H1 (cell line): ENCODE measurements at regions not wholly inside any gene's neighbourhood (a gene's known extent, or its start where the extent isn't known, plus 50 kb on each side); places are given as distances from the start of the nearest gene placed in this dataset.
"Not testable (repeated sequence)": the region's sequence is repeated elsewhere in the genome, so short reads cannot be mapped to it uniquely, and the experiment has no call there.

Source experiments
- CTCF ChIA-PET: fragments of 300-600 bp; sonication (Branson Sonifier 250); formaldehyde crosslinking; loops from one replicate; lab custom pipeline; 2021; ENCODE audit not compliant: partially characterized antibody; lab: Charles Lee
- POLR2A ChIA-PET: fragments of 300-600 bp; sonication (Branson Sonifier 250); formaldehyde crosslinking; loops from one replicate; lab custom pipeline; 2021; ENCODE audit warnings: inconsistent platforms; ENCODE audit not compliant: partially characterized antibody; lab: Charles Lee
- DNase-seq, 2 experiments: peaks; one replicate each; pipeline versions ENCODE4 v3.0.0 to v3.0.0-alpha.2; 2010 to 2022; ENCODE audit warnings: low spot score in 2 of 2, low read depth in 1 of 2, mixed read lengths in 1 of 2
- FAIRE-seq: peaks from 2 replicates; lab custom pipeline; 2011; peaks lifted over from hg19 to GRCh38; lab: Jason Lieb, UNC
- H2AFZ ChIP-seq: 2 replicates; pipeline ENCODE4 v1.8.1; 2012; ENCODE audit warnings: low read length, inconsistent platforms
- H2AK5ac ChIP-seq: 2 replicates; pipeline ENCODE4 v1.6.1; 2013; ENCODE audit warnings: low read depth, low read length
- H2BK120ac ChIP-seq: replicated peaks from 2 replicates; pipeline ENCODE3; 2013; ENCODE audit warnings: low read depth, low read length, inconsistent platforms
- H2BK12ac ChIP-seq: 2 replicates; pipeline ENCODE4 v1.6.1; 2013; ENCODE audit warnings: low read depth, low read length
- H2BK15ac ChIP-seq: 2 replicates; pipeline ENCODE4 v1.6.1; 2013; ENCODE audit warnings: low read length
- H2BK20ac ChIP-seq: 2 replicates; pipeline ENCODE4 v1.6.1; 2013; ENCODE audit warnings: low read length
- H2BK5ac ChIP-seq: 2 replicates; pipeline ENCODE4 v1.6.1; 2013; ENCODE audit warnings: low read depth, low read length
- H3K14ac ChIP-seq: 2 replicates; pipeline ENCODE4 v1.6.1; 2013; ENCODE audit warnings: inconsistent platforms; ENCODE audit not compliant: insufficient read length
- H3K18ac ChIP-seq: 2 replicates; pipeline ENCODE4 v1.6.1; 2013; ENCODE audit warnings: low read length; ENCODE audit errors: extremely low read depth
- H3K23ac ChIP-seq: 2 replicates; pipeline ENCODE4 v1.6.1; 2013; ENCODE audit warnings: inconsistent platforms; ENCODE audit not compliant: insufficient read length
- H3K23me2 ChIP-seq: 2 replicates; pipeline ENCODE4 v1.6.1; 2013; ENCODE audit warnings: low read depth, low read length
- H3K27ac ChIP-seq: 2 replicates; pipeline ENCODE4 v1.6.1; 2011; ENCODE audit warnings: low read depth, low read length, inconsistent platforms
- H3K27me3 ChIP-seq, 4 experiments: replicated peaks in 1 of 4; 1 replicate in 1 of 4; 2 replicates in 3 of 4; pipeline versions ENCODE4 v1.6.1 to v1.8.1; 2011 to 2013; ENCODE audit warnings: low read length in 3 of 4, mild to moderate bottlenecking in 3 of 4, inconsistent platforms in 2 of 4, mixed read lengths in 2 of 4, moderate library complexity in 1 of 4; ENCODE audit not compliant: control insufficient read depth in 3 of 4, insufficient read depth in 3 of 4; ENCODE audit errors: extremely low read depth in 1 of 4
- H3K36me3 ChIP-seq, 4 experiments: 2 replicates each; pipeline versions ENCODE4 v1.6.1 to v1.8.1; 2011 to 2013; ENCODE audit warnings: mild to moderate bottlenecking in 4 of 4, low read length in 3 of 4, moderate library complexity in 2 of 4, control low read depth in 1 of 4, inconsistent platforms in 1 of 4; ENCODE audit not compliant: insufficient read depth in 4 of 4, control insufficient read depth in 2 of 4
- H3K4ac ChIP-seq: replicated peaks from 2 replicates; pipeline ENCODE3; 2013; ENCODE audit warnings: low read length, low read depth, mixed read lengths, inconsistent platforms; ENCODE audit not compliant: insufficient read length
- H3K4me1 ChIP-seq, 4 experiments: replicated peaks in 1 of 4; 1 replicate in 1 of 4; 2 replicates in 3 of 4; pipeline versions ENCODE4 v1.6.1 to v1.8.1; 2011 to 2013; ENCODE audit warnings: low read length in 3 of 4, inconsistent platforms in 2 of 4, mixed read lengths in 1 of 4; ENCODE audit not compliant: insufficient read depth in 4 of 4, control insufficient read depth in 3 of 4
- H3K4me2 ChIP-seq, 2 experiments: 2 replicates each; pipeline versions ENCODE4 v1.6.1 to v1.8.1; 2011 to 2013; ENCODE audit warnings: low read depth in 2 of 2, low read length in 2 of 2, control low read depth in 1 of 2, inconsistent platforms in 1 of 2, mild to moderate bottlenecking in 1 of 2; ENCODE audit not compliant: insufficient read depth in 1 of 2
- H3K4me3 ChIP-seq, 4 experiments: fragments of 200-600, 300-600 bp in 1 of 4; sonication (generic), shearing (Covaris generic), sonication (Bioruptor Twin) in 1 of 4; 2 replicates each; pipeline versions ENCODE4 v1.5.1 to v1.8.1; 2011 to 2016; ENCODE audit warnings: low read length in 4 of 4, low read depth in 3 of 4, control low read depth in 2 of 4, inconsistent platforms in 2 of 4, mild to moderate bottlenecking in 2 of 4, mixed read lengths in 1 of 4, moderate library complexity in 1 of 4; ENCODE audit not compliant: insufficient read depth in 2 of 4; ENCODE audit errors: extremely low read depth in 1 of 4
- H3K56ac ChIP-seq: replicated peaks from 2 replicates; pipeline ENCODE3; 2013; ENCODE audit warnings: low read depth, mild to moderate bottlenecking, mixed read lengths, low read length, inconsistent platforms; ENCODE audit not compliant: insufficient read length
- H3K79me1 ChIP-seq: 2 replicates; pipeline ENCODE4 v1.6.1; 2013; ENCODE audit warnings: low read depth, low read length, control low read depth
- H3K79me2 ChIP-seq, 2 experiments: 2 replicates each; pipeline versions ENCODE4 v1.6.1 to v1.8.1; 2012 to 2013; ENCODE audit warnings: low read length in 2 of 2, mild to moderate bottlenecking in 2 of 2, inconsistent platforms in 1 of 2; ENCODE audit not compliant: insufficient read depth in 2 of 2, control insufficient read depth in 1 of 2
- H3K9ac ChIP-seq, 4 experiments: replicated peaks in 1 of 4; 1 replicate in 1 of 4; 2 replicates in 3 of 4; pipeline versions ENCODE4 v1.6.1 to v1.8.1; 2011 to 2013; ENCODE audit warnings: low read depth in 3 of 4, low read length in 3 of 4, control low read depth in 2 of 4, mild to moderate bottlenecking in 2 of 4, moderate library complexity in 2 of 4, inconsistent platforms in 1 of 4; ENCODE audit errors: extremely low read depth in 1 of 4
- H3K9me3 ChIP-seq, 2 experiments: 2 replicates each; pipeline versions ENCODE4 v1.6.1 to v1.8.1; 2012 to 2013; ENCODE audit warnings: mild to moderate bottlenecking in 2 of 2, moderate library complexity in 2 of 2, control low read depth in 1 of 2, inconsistent platforms in 1 of 2, low read depth in 1 of 2, low read length in 1 of 2, mixed read lengths in 1 of 2; ENCODE audit not compliant: insufficient read depth in 2 of 2
- H4K20me1 ChIP-seq, 2 experiments: replicated peaks in 1 of 2; 2 replicates each; pipeline versions ENCODE3 to v1.8.1; 2011 to 2013; ENCODE audit warnings: inconsistent platforms in 2 of 2, low read length in 2 of 2, mild to moderate bottlenecking in 1 of 2; ENCODE audit not compliant: insufficient read depth in 2 of 2, control insufficient read depth in 1 of 2
- H4K5ac ChIP-seq: 2 replicates; pipeline ENCODE4 v1.6.1; 2013; ENCODE audit warnings: low read length, low read depth, mixed read lengths, inconsistent platforms; ENCODE audit not compliant: insufficient read length
- H4K8ac ChIP-seq: 2 replicates; pipeline ENCODE4 v1.8.0; 2013; ENCODE audit warnings: mild to moderate bottlenecking, moderate library complexity, low read length, inconsistent platforms; ENCODE audit not compliant: insufficient read depth; ENCODE audit errors: extremely low read depth
- H4K91ac ChIP-seq: replicated peaks from 2 replicates; pipeline ENCODE3; 2013; ENCODE audit warnings: low read length, mixed read lengths, inconsistent platforms; ENCODE audit not compliant: insufficient read length
- WGBS, 2 experiments: shearing (Covaris generic) in 1 of 2; methylation state at CpG; one replicate each; pipeline versions ENCODE4 v1.1.6 to v1.1.7; 2013 to 2015; ENCODE audit warnings: low lambda C conversion rate in 2 of 2, mixed read lengths in 2 of 2, inconsistent platforms in 1 of 2, low coverage in 1 of 2, missing lambda C conversion rate in 1 of 2; ENCODE audit not compliant: insufficient replicate concordance in 2 of 2, insufficient coverage in 1 of 2, insufficient read length in 1 of 2; ENCODE audit errors: extremely low coverage in 1 of 2, missing lambda C conversion rate in 1 of 2; 5-methylcytosine and 5-hydroxymethylcytosine counted together

GRCh38 chr2:87583803-87584202 lies 164.1 kb upstream of the PLGLB2 start:
- H4K8ac ChIP-seq, H3K23ac ChIP-seq, H4K5ac ChIP-seq, H3K9ac ChIP-seq, H2AK5ac ChIP-seq, H3K36me3 ChIP-seq, H3K4me1 ChIP-seq, H3K23me2 ChIP-seq, CTCF ChIA-PET, H3K14ac ChIP-seq, H3K27ac ChIP-seq, H3K18ac ChIP-seq, H3K27me3 ChIP-seq, H3K79me2 ChIP-seq, H4K91ac ChIP-seq, FAIRE-seq, H2BK120ac ChIP-seq, H2BK15ac ChIP-seq, H2BK12ac ChIP-seq, DNase-seq, H2BK5ac ChIP-seq, H3K9me3 ChIP-seq, H2BK20ac ChIP-seq, H3K56ac ChIP-seq, H3K79me1 ChIP-seq, H4K20me1 ChIP-seq, POLR2A ChIA-PET, H2AFZ ChIP-seq, H3K4ac ChIP-seq: not testable (repeated sequence)
- Histone ChIP-seq H3K4me2 (peak overlapping the region; percentile 33 to 45; a peak in 1 of 4 replicates), H3K4me3 (0 out of 8 replicates have a peak overlapping the region, but pooled peaks of 1 of the 4 experiments have one; percentile 21)
- WGBS, 2 experiments = 31% methylated on average over 11 of the region's 15 CpGs; no CpG with 5 or more reads in 1 of the 2 experiments
